GM19328 (cell line): ENCODE measurements at regions not wholly inside any gene's neighbourhood (a gene's known extent, or its start where the extent isn't known, plus 50 kb on each side); places are given as distances from the start of the nearest gene placed in this dataset.

Experiments used
- ATAC-seq: cut with Tn5 transposase; IDR thresholded peaks from one replicate; pipeline ENCODE4 v1.9.1; 2021; ENCODE audit warnings: mild to moderate bottlenecking, moderate library complexity; ENCODE audit not compliant: unreplicated experiment

- no peak for ATAC-seq
These were observed 128.0 kb upstream of the TPM1 start for GRCh38 chr15:62914461-62915079.

GRCh38 chr15:62920682-62921502 lies 121.7 kb upstream of the TPM1 start:
- no peak for ATAC-seq

- ATAC-seq: no peak
These were observed 120.0 kb upstream of the TPM1 start for GRCh38 chr15:62922514-62922913.

- ATAC-seq: no peak
These were observed 116.7 kb upstream of the TPM1 start for GRCh38 chr15:62925875-62926274.

- ATAC-seq: no peak
These were observed 115.4 kb upstream of the TPM1 start for GRCh38 chr15:62927196-62927595.

GRCh38 chr15:62927836-62928235 lies 114.7 kb upstream of the TPM1 start:
- ATAC-seq: no peak

- no peak for ATAC-seq
These were observed 114.1 kb upstream of the TPM1 start for GRCh38 chr15:62928242-62928999.

- no peak for ATAC-seq
These were observed 113.6 kb upstream of the TPM1 start for GRCh38 chr15:62929000-62929357.

- no peak for ATAC-seq
These were observed 110.9 kb upstream of the TPM1 start for GRCh38 chr15:62931650-62932049.

GRCh38 chr15:62932436-62932835 lies 110.1 kb upstream of the TPM1 start:
- no peak for ATAC-seq

GRCh38 chr15:62933386-62933785 lies 109.2 kb upstream of the TPM1 start:
- no peak for ATAC-seq

GRCh38 chr15:62934236-62934971 lies 108.1 kb upstream of the TPM1 start:
- no peak for ATAC-seq

GRCh38 chr15:62935300-62936081 lies 107.1 kb upstream of the TPM1 start:
- no peak for ATAC-seq

GRCh38 chr15:62938825-62939224 lies 103.7 kb upstream of the TPM1 start:
- ATAC-seq: no peak

- ATAC-seq: no peak
These were observed 102.3 kb upstream of the TPM1 start for GRCh38 chr15:62940093-62940754.

- ATAC-seq: no peak
These were observed 101.7 kb upstream of the TPM1 start for GRCh38 chr15:62940755-62941361.

- ATAC-seq: no peak
These were observed 100.8 kb upstream of the TPM1 start for GRCh38 chr15:62941699-62942098.

- ATAC-seq: no peak
These were observed 100.1 kb upstream of the TPM1 start for GRCh38 chr15:62942428-62942827.

- no peak for ATAC-seq
These were observed 97.5 kb upstream of the TPM1 start for GRCh38 chr15:62945063-62945462.
